Progenitor cell of endocrine pancreas (in vitro differentiated cells): ENCODE measurements at regions not wholly inside any gene's neighbourhood (a gene's known extent, or its start where the extent isn't known, plus 50 kb on each side); places are given as distances from the start of the nearest gene placed in this dataset.
"Not testable (repeated sequence)": the region's sequence is repeated elsewhere in the genome, so short reads cannot be mapped to it uniquely, and the experiment has no call there.

Source experiments
- DNase-seq: peaks from one replicate; pipeline ENCODE4 v3.0.0; 2021; ENCODE audit warnings: low spot score; ENCODE audit not compliant: unreplicated experiment
- H3K27ac Mint-ChIP-seq: 2 replicates; pipeline ENCODE4 v1.8.0; 2021; ENCODE audit warnings: mild to moderate bottlenecking, moderate library complexity, mixed read lengths
- H3K27me3 Mint-ChIP-seq: 2 replicates; pipeline ENCODE4 v1.8.0; 2021; ENCODE audit warnings: mixed read lengths
- H3K36me3 Mint-ChIP-seq: 2 replicates; pipeline ENCODE4 v1.8.0; 2022; ENCODE audit warnings: mixed read lengths; ENCODE audit not compliant: insufficient read depth
- H3K4me1 Mint-ChIP-seq: 2 replicates; pipeline ENCODE4 v1.8.0; 2021; ENCODE audit warnings: low read depth, mixed read lengths
- H3K4me3 Mint-ChIP-seq: 2 replicates; pipeline ENCODE4 v1.8.0; 2021; ENCODE audit warnings: low read depth, mild to moderate bottlenecking, moderate library complexity, mixed read lengths
- H3K9me3 Mint-ChIP-seq: 2 replicates; pipeline ENCODE4 v1.8.0; 2021; ENCODE audit warnings: low read depth, mixed read lengths
- CTCF ChIP-seq: fragments of 200-600 bp; sonication (generic); IDR thresholded peaks from one replicate; pipeline ENCODE4 v1.5.0; 2021; ENCODE audit warnings: antibody characterized with exemption, mild to moderate bottlenecking; ENCODE audit not compliant: unreplicated experiment

GRCh38 chr6:77010931-77011542 lies 452.3 kb downstream of the HTR1B start:
- Mint-ChIP-seq H3K4me3 (no peak overlapping the region), H3K27ac (no peak overlapping the region), H3K36me3 (no peaks in the 10 kb centered on the region), H3K4me1 (peaks cover 4% of the 10 kb centered on the region), H3K9me3 (peaks cover 4% of the 10 kb centered on the region), H3K27me3 (no peaks in the 10 kb centered on the region)
- no peak for TF ChIP-seq CTCF
- DNase-seq: no peak

- no peaks in the 10 kb centered on the region for H3K4me1 Mint-ChIP-seq
- TF ChIP-seq CTCF: no peak
Measured at GRCh38 chr6:76992553-76992952, 470.7 kb downstream of the HTR1B start.

DNA sequence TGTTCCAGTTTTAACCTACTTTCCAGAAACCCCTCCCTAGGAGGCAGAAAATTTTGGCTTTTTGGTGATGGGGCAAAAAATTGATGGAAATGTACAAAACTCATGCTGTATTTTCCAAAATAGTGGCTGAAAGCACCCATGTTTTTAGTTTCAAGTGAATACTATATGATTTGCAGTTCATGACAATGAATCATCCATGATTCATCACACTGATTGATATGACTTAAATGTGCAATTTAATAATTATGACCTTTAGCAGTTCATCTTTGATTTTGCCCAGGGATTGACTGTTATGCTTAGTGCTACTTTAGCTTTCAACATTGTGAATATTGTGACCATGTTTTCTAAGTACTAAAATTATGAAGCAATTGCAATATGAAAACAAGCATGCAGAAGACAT lies 478.7 kb downstream of the HTR1B start:
- TF ChIP-seq CTCF: no peak
- DNase-seq: no peak
- H3K27me3 Mint-ChIP-seq: no peaks in the 10 kb centered on the region
- H3K4me1 Mint-ChIP-seq: no peaks in the 10 kb centered on the region
- no peak overlapping the region for H3K27ac Mint-ChIP-seq
- no peaks in the 10 kb centered on the region for H3K36me3 Mint-ChIP-seq
- H3K9me3 Mint-ChIP-seq: peaks cover 8% of the 10 kb centered on the region
- H3K4me3 Mint-ChIP-seq: no peak overlapping the region

More at GRCh38 chr6:76992553-76992952, 470.7 kb downstream of the HTR1B start:
- no peak overlapping the region for H3K4me3 Mint-ChIP-seq
- H3K36me3 Mint-ChIP-seq: no peaks in the 10 kb centered on the region
- H3K27me3 Mint-ChIP-seq: no peaks in the 10 kb centered on the region
- no peak for DNase-seq
- no peak overlapping the region for H3K27ac Mint-ChIP-seq
- no peaks in the 10 kb centered on the region for H3K9me3 Mint-ChIP-seq

- H3K4me1 Mint-ChIP-seq: no peaks in the 10 kb centered on the region
- H3K36me3 Mint-ChIP-seq: no peaks in the 10 kb centered on the region
- DNase-seq: no peak
- no peak for TF ChIP-seq CTCF
- peaks cover 15% of the 10 kb centered on the region for H3K9me3 Mint-ChIP-seq
- H3K27me3 Mint-ChIP-seq: no peaks in the 10 kb centered on the region
- no peak overlapping the region for H3K27ac Mint-ChIP-seq
- no peak overlapping the region for H3K4me3 Mint-ChIP-seq
Measured at GRCh38 chr6:76982476-76983199, 480.7 kb downstream of the HTR1B start.

GRCh38 chr6:76972474-76972873 lies 490.8 kb downstream of the HTR1B start:
- H3K4me3 Mint-ChIP-seq: no peak overlapping the region
- H3K9me3 Mint-ChIP-seq: no peaks in the 10 kb centered on the region
- no peaks in the 10 kb centered on the region for H3K4me1 Mint-ChIP-seq
- no peak overlapping the region for H3K27ac Mint-ChIP-seq
- no peaks in the 10 kb centered on the region for H3K36me3 Mint-ChIP-seq
- no peak for TF ChIP-seq CTCF
- H3K27me3 Mint-ChIP-seq: no peaks in the 10 kb centered on the region
- DNase-seq: no peak

GRCh38 chr6:76959177-76959576 lies 504.1 kb downstream of the HTR1B start:
- not testable (repeated sequence) for H3K4me1 Mint-ChIP-seq, H3K27ac Mint-ChIP-seq, DNase-seq, H3K9me3 Mint-ChIP-seq, H3K36me3 Mint-ChIP-seq, H3K27me3 Mint-ChIP-seq, H3K4me3 Mint-ChIP-seq
